ENCODE measurements at regions not wholly inside any gene's neighbourhood (a gene's known extent, or its start where the extent isn't known, plus 50 kb on each side); places are given as distances from the start of the nearest gene placed in this dataset.

DNA sequence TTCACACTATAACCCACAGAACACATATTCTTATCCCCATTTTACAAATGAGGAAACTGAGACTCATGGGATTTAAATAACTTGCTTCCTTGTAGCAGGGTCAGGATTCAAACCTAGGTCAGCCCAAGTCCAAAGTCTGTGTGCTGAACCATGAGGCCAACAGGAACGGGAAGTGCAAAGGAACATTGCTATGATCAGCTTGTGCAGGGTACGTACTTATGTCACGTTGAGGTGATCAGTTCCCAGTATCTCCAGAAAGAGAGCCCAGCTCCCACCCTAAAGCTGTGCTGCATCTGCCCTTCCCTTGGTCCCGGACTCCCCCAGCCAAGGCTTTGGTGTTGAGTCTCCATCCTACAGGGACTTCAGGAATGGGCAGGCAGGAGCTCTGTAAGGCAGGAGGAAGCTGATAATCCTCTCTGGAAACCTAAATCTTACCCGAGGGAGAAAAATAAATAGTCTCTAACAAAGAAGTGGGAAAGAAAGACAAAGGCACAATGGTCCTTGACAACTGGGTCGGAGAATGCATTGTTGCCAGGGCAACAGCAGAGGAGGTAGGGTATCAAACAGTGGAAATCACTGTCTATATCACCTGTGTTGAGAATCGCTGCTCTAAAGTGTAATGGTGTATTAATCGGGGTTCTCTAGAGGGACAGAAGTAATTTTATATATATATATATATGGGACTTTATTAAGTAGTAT, 82.5 kb upstream of the FICD start:
- no peak overlapping the region for H3K9ac ChIP-seq (ENCODE audit: low read depth, low read length, poor library complexity)
- H3K4ac ChIP-seq (ENCODE audit: low read length), result no peak overlapping the region
- DNase-seq (ENCODE audit: low spot score), result no peak
- H3K4me2 ChIP-seq (ENCODE audit: insufficient read depth, low read length, poor library complexity, severe bottlenecking), result no peak overlapping the region
- no peak overlapping the region for H2BK15ac ChIP-seq (ENCODE audit: low read length)
- no peak overlapping the region for H2BK120ac ChIP-seq (ENCODE audit: low read depth, low read length)
- H3K27ac ChIP-seq (replicated peaks; ENCODE audit: low read length), result no peak overlapping the region
- H3K23ac ChIP-seq (ENCODE audit: low read depth, low read length, poor library complexity), result no peak overlapping the region
- H3K4me1 ChIP-seq (ENCODE audit: control insufficient read depth in 2 of 2, insufficient read depth in 1 of 2, low read depth in 1 of 2, low read length in 2 of 2), result peaks cover 0 to 3% of the 10 kb centered on the region in 2 donors
- H2AFZ ChIP-seq (ENCODE audit: low read length), result no peak overlapping the region
- H2BK12ac ChIP-seq (ENCODE audit: low read length), result no peak overlapping the region
- peaks cover 0 to 2% of the 10 kb centered on the region in 2 donors for H3K9me3 ChIP-seq (replicated peaks in 1 of 2; ENCODE audit: control insufficient read depth in 2 of 2, insufficient read depth in 1 of 2, low read depth in 1 of 2, low read length in 2 of 2)
- no peak overlapping the region for H3K14ac ChIP-seq (ENCODE audit: low read length)
- H3K27me3 ChIP-seq (ENCODE audit: control insufficient read depth in 3 of 3, insufficient read depth in 3 of 3, low read depth in 1 of 3, low read length in 3 of 3), result no peaks in the 10 kb centered on the region
- no peak overlapping the region for H2AK5ac ChIP-seq (ENCODE audit: low read depth, low read length)
- H3K79me1 ChIP-seq (ENCODE audit: low read depth, low read length), result no peaks in the 10 kb centered on the region
- WGBS, 2 donors (ENCODE audit: extremely low coverage in 2 of 2, insufficient read length in 2 of 2, insufficient replicate concordance in 1 of 2), result no CpG with 5 or more reads among the region's 8 CpGs
- H2BK5ac ChIP-seq (ENCODE audit: low read length), result no peak overlapping the region
- no peaks in the 10 kb centered on the region for H3K36me3 ChIP-seq (replicated peaks in 1 of 2; ENCODE audit: control insufficient read depth in 2 of 2, insufficient read depth in 2 of 2, low read length in 2 of 2)
- H4K91ac ChIP-seq (ENCODE audit: low read depth, low read length, poor library complexity), result no peak overlapping the region
- H3K4me3 ChIP-seq (ENCODE audit: low read length in 2 of 2), result no peak overlapping the region
- no peak overlapping the region for H3K18ac ChIP-seq (ENCODE audit: low read length)
- no peak overlapping the region for H4K8ac ChIP-seq (ENCODE audit: low read depth, low read length)

DNA sequence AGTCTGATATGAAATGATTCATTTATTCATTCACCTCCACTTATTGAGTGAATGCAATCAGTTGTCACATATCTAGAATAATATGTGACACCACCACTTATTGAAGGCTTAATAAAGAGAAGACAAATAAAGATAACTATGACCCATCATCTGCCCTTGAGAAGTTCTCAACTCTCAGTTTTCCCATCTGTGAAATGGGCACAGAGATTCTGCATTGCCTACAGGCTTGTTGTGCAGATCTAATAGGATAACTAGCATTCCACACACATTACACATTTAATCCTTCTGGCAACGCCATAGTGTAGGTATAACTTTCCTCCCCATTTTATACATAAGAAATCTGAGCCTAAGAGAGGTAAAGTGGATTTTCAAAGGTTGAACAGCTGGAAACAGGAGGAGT, 84.2 kb upstream of the FICD start:
- WGBS, 2 donors (ENCODE audit: extremely low coverage in 2 of 2, insufficient read length in 2 of 2, insufficient replicate concordance in 1 of 2), result no CpG with 5 or more reads among the region's 1 CpG

DNA sequence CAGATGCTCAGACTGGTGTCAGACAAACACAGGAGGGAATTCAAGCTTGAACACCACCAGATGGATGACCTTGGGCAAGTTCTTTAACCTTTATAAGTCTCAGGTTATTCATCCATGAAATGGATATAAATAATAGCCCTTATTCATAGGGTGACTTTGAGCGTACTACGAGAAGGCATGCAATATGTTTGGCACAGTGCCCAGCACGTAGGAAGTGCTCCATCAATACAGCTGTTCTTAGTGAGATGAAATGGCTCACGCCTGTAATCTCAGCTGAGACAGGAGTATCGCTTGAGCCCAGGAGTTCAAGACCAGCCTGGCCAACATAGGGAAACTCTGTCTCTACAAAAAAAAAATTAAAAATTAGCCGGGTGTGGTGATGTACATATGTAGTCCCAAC, 84.8 kb upstream of the FICD start:
- no CpG with 5 or more reads among the region's 6 CpGs for WGBS, 2 donors (ENCODE audit: extremely low coverage in 2 of 2, insufficient read length in 2 of 2, insufficient replicate concordance in 1 of 2)
- no peak overlapping the region for H4K8ac ChIP-seq (ENCODE audit: low read depth, low read length)

More for the DNA sequence above, 84.2 kb upstream of the FICD start:
- no peak overlapping the region for H3K23ac ChIP-seq (ENCODE audit: low read depth, low read length, poor library complexity)
- H3K9ac ChIP-seq (ENCODE audit: low read depth, low read length, poor library complexity), result no peak overlapping the region
- H4K8ac ChIP-seq (ENCODE audit: low read depth, low read length), result no peak overlapping the region
- no peak for DNase-seq (ENCODE audit: low spot score)
- H2BK5ac ChIP-seq (ENCODE audit: low read length), result no peak overlapping the region
- H3K79me1 ChIP-seq (ENCODE audit: low read depth, low read length), result no peaks in the 10 kb centered on the region
- no peak overlapping the region for H3K4me3 ChIP-seq (ENCODE audit: low read length in 2 of 2)
- H2BK12ac ChIP-seq (ENCODE audit: low read length), result no peak overlapping the region
- no peak overlapping the region for H3K4ac ChIP-seq (ENCODE audit: low read length)
- H3K27ac ChIP-seq (replicated peaks; ENCODE audit: low read length), result no peak overlapping the region
- no peaks in the 10 kb centered on the region for H3K36me3 ChIP-seq (replicated peaks in 1 of 2; ENCODE audit: control insufficient read depth in 2 of 2, insufficient read depth in 2 of 2, low read length in 2 of 2)
- H2BK120ac ChIP-seq (ENCODE audit: low read depth, low read length), result no peak overlapping the region
- H3K4me2 ChIP-seq (ENCODE audit: insufficient read depth, low read length, poor library complexity, severe bottlenecking), result no peak overlapping the region
- H4K91ac ChIP-seq (ENCODE audit: low read depth, low read length, poor library complexity), result no peak overlapping the region
- peaks cover 0 to 2% (median 0%) of the 10 kb centered on the region in 3 experiments for H3K27me3 ChIP-seq (ENCODE audit: control insufficient read depth in 3 of 3, insufficient read depth in 3 of 3, low read depth in 1 of 3, low read length in 3 of 3)
- no peak overlapping the region for H3K18ac ChIP-seq (ENCODE audit: low read length)
- H3K4me1 ChIP-seq (ENCODE audit: control insufficient read depth in 2 of 2, insufficient read depth in 1 of 2, low read depth in 1 of 2, low read length in 2 of 2), result peaks cover 0 to 7% of the 10 kb centered on the region in 2 donors
- no peak overlapping the region for H2AFZ ChIP-seq (ENCODE audit: low read length)
- H3K14ac ChIP-seq (ENCODE audit: low read length), result no peak overlapping the region
- no peak overlapping the region for H2AK5ac ChIP-seq (ENCODE audit: low read depth, low read length)
- no peak overlapping the region for H2BK15ac ChIP-seq (ENCODE audit: low read length)
- H3K9me3 ChIP-seq (replicated peaks in 1 of 2; ENCODE audit: control insufficient read depth in 2 of 2, insufficient read depth in 1 of 2, low read depth in 1 of 2, low read length in 2 of 2), result peaks cover 0 to 2% of the 10 kb centered on the region in 2 donors

DNA sequence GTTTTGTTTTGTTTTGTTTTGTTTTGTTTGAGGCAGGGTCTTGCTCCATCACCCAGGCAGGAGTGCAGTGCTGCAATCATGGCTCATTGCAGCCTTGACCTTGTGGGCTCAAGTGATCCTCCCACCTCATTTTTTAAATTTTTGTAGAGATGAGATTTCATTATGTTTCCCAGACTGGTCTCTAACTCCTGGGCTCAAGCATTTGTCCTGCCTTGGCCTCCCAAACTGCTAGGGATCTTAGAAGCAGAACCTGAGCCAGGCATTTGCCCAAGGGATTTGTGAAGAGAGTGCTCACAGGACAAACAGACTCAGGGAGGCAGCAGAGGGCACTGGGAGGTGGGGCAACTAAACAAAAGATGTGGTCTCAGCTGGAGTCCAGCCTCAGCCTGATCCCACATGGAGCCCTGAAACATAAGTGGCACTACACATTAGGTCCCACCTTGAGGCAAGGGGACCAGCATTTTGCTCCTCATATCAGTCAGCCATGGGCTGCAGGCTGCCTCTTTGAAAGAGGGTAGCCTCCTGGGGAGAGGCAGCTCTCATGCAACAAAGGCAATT, 86.2 kb upstream of the CMKLR1 start:
- no peak overlapping the region for H2BK12ac ChIP-seq (ENCODE audit: low read length)
- H3K4me3 ChIP-seq (ENCODE audit: low read length in 2 of 2), result no peak overlapping the region
- no peak overlapping the region for H2BK120ac ChIP-seq (ENCODE audit: low read depth, low read length)
- no peak overlapping the region for H3K4ac ChIP-seq (ENCODE audit: low read length)
- H3K9ac ChIP-seq (ENCODE audit: low read depth, low read length, poor library complexity), result no peak overlapping the region
- H4K8ac ChIP-seq (ENCODE audit: low read depth, low read length), result no peak overlapping the region
- H3K27ac ChIP-seq (replicated peaks; ENCODE audit: low read length), result no peak overlapping the region
- peak overlapping the region; percentile 31 for H3K18ac ChIP-seq (ENCODE audit: low read length)
- no peak overlapping the region for H2BK5ac ChIP-seq (ENCODE audit: low read length)
- H3K14ac ChIP-seq (ENCODE audit: low read length), result no peak overlapping the region
- no peaks in the 10 kb centered on the region for H3K36me3 ChIP-seq (replicated peaks in 1 of 2; ENCODE audit: control insufficient read depth in 2 of 2, insufficient read depth in 2 of 2, low read length in 2 of 2)
- no peak overlapping the region for H2AK5ac ChIP-seq (ENCODE audit: low read depth, low read length)
- no peak for DNase-seq (ENCODE audit: low spot score)
- no peak overlapping the region for H2BK15ac ChIP-seq (ENCODE audit: low read length)
- H3K9me3 ChIP-seq (replicated peaks in 1 of 2; ENCODE audit: control insufficient read depth in 2 of 2, insufficient read depth in 1 of 2, low read depth in 1 of 2, low read length in 2 of 2), result no peaks in the 10 kb centered on the region
- H2AFZ ChIP-seq (ENCODE audit: low read length), result no peak overlapping the region
- peaks cover 0 to 2% (median 0%) of the 10 kb centered on the region in 3 experiments for H3K27me3 ChIP-seq (ENCODE audit: control insufficient read depth in 3 of 3, insufficient read depth in 3 of 3, low read depth in 1 of 3, low read length in 3 of 3)
- H3K23ac ChIP-seq (ENCODE audit: low read depth, low read length, poor library complexity), result no peak overlapping the region
- H4K91ac ChIP-seq (ENCODE audit: low read depth, low read length, poor library complexity), result no peak overlapping the region
- no peak overlapping the region for H3K4me2 ChIP-seq (ENCODE audit: insufficient read depth, low read length, poor library complexity, severe bottlenecking)
- peaks cover 0 to 8% of the 10 kb centered on the region in 2 donors for H3K4me1 ChIP-seq (ENCODE audit: control insufficient read depth in 2 of 2, insufficient read depth in 1 of 2, low read depth in 1 of 2, low read length in 2 of 2)
- no peaks in the 10 kb centered on the region for H3K79me1 ChIP-seq (ENCODE audit: low read depth, low read length)

More for the DNA sequence above, 84.8 kb upstream of the FICD start:
- Histone ChIP-seq H3K18ac (ENCODE audit: low read length) (no peak overlapping the region), H3K4ac (ENCODE audit: low read length) (no peak overlapping the region), H4K91ac (ENCODE audit: low read depth, low read length, poor library complexity) (no peak overlapping the region), H3K27ac (replicated peaks; ENCODE audit: low read length) (no peak overlapping the region), H3K14ac (ENCODE audit: low read length) (no peak overlapping the region), H3K36me3 (replicated peaks in 1 of 2; ENCODE audit: control insufficient read depth in 2 of 2, insufficient read depth in 2 of 2, low read length in 2 of 2) (no peaks in the 10 kb centered on the region), H3K4me2 (ENCODE audit: insufficient read depth, low read length, poor library complexity, severe bottlenecking) (no peak overlapping the region), H3K4me3 (ENCODE audit: low read length in 2 of 2) (peak overlapping the region in 1 of 2 donors; percentile 53), H2BK120ac (ENCODE audit: low read depth, low read length) (no peak overlapping the region), H2AFZ (ENCODE audit: low read length) (no peak overlapping the region), H3K27me3 (ENCODE audit: control insufficient read depth in 3 of 3, insufficient read depth in 3 of 3, low read depth in 1 of 3, low read length in 3 of 3) (peaks cover 0 to 2% (median 0%) of the 10 kb centered on the region in 3 experiments), H2BK15ac (ENCODE audit: low read length) (no peak overlapping the region), H2BK5ac (ENCODE audit: low read length) (no peak overlapping the region), H2AK5ac (ENCODE audit: low read depth, low read length) (no peak overlapping the region), H3K9ac (ENCODE audit: low read depth, low read length, poor library complexity) (no peak overlapping the region), H3K79me1 (ENCODE audit: low read depth, low read length) (no peaks in the 10 kb centered on the region), H2BK12ac (ENCODE audit: low read length) (no peak overlapping the region), H3K9me3 (replicated peaks in 1 of 2; ENCODE audit: control insufficient read depth in 2 of 2, insufficient read depth in 1 of 2, low read depth in 1 of 2, low read length in 2 of 2) (peaks cover 0 to 2% of the 10 kb centered on the region in 2 donors), H3K23ac (ENCODE audit: low read depth, low read length, poor library complexity) (no peak overlapping the region), H3K4me1 (ENCODE audit: control insufficient read depth in 2 of 2, insufficient read depth in 1 of 2, low read depth in 1 of 2, low read length in 2 of 2) (peaks cover 0 to 10% of the 10 kb centered on the region in 2 donors)
- DNase-seq (ENCODE audit: low spot score), result no peak

Measured in neuronal stem cell (in vitro differentiated cells).